ENCODE measurements at regions not wholly inside any gene's neighbourhood (a gene's known extent, or its start where the extent isn't known, plus 50 kb on each side); places are given as distances from the start of the nearest gene placed in this dataset.

GRCh38 chr16:6726621-6727020 lies 606.0 kb upstream of the RBFOX1 start:
- TF ChIP-seq CTCF (IDR thresholded peaks at IDR 0.05) (no peak), POLR2AphosphoS5 (IDR thresholded peaks at IDR 0.05; ENCODE audit: insufficient read depth in 1 of 2, low read depth in 1 of 2) (no peak)

Data from vagina (tissue), 2 donors.